SK-N-SH treated with all-trans-retinoic acid at 6 μM for 48 hours (cell line): ENCODE measurements at regions not wholly inside any gene's neighbourhood (a gene's known extent, or its start where the extent isn't known, plus 50 kb on each side); places are given as distances from the start of the nearest gene placed in this dataset.

Experiments
- CREB5 ChIP-seq: fragments of 250-450 bp; sonication (Bioruptor Pico); IDR thresholded peaks from 2 replicates; pipeline ENCODE4 v1.5.1; 2020; ENCODE audit warnings: low read depth, mild to moderate bottlenecking, moderate library complexity
- CSDC2 ChIP-seq: fragments of 250-450 bp; sonication (Bioruptor Pico); IDR thresholded peaks from 2 replicates; pipeline ENCODE4 v1.5.0; 2020; ENCODE audit warnings: mild to moderate bottlenecking, moderate library complexity
- GLIS3 ChIP-seq: fragments of 250-450 bp; sonication (Bioruptor Pico); IDR thresholded peaks from 2 replicates; pipeline ENCODE4 v1.5.0; 2020; ENCODE audit warnings: mild to moderate bottlenecking, moderate library complexity
- ISL1 ChIP-seq: fragments of 250-450 bp; sonication (Bioruptor Pico); IDR thresholded peaks from 2 replicates; pipeline ENCODE4 v2.1.2; 2022; ENCODE audit warnings: mild to moderate bottlenecking, moderate library complexity
- PATZ1 ChIP-seq: fragments of 250-450 bp; sonication (Bioruptor Pico); IDR thresholded peaks from 2 replicates; pipeline ENCODE4 v1.8.0; 2020; ENCODE audit warnings: mild to moderate bottlenecking, moderate library complexity, borderline replicate concordance
- SNAI2 ChIP-seq: fragments of 250-450 bp; sonication (Bioruptor Pico); IDR thresholded peaks from 2 replicates; pipeline ENCODE4 v1.5.0; 2020; ENCODE audit warnings: mild to moderate bottlenecking, moderate library complexity
- TSHZ2 ChIP-seq: fragments of 250-450 bp; sonication (Bioruptor Pico); IDR thresholded peaks from 2 replicates; pipeline ENCODE4 v1.5.0; 2020; ENCODE audit warnings: mild to moderate bottlenecking, moderate library complexity
- ZFP3 ChIP-seq: fragments of 250-450 bp; sonication (Bioruptor Pico); IDR thresholded peaks from 2 replicates; pipeline ENCODE4 v1.5.0; 2020; ENCODE audit warnings: mild to moderate bottlenecking, moderate library complexity
- ZFP30 ChIP-seq: fragments of 450-650 bp; formaldehyde crosslinking; IDR thresholded peaks from 2 replicates; pipeline ENCODE4 v1.5.0; 2022; ENCODE audit warnings: mild to moderate bottlenecking, moderate library complexity

GRCh38 chr10:42722575-42722974 lies 60.0 kb upstream of the BMS1 start:
- TF ChIP-seq CSDC2 (CRISPR knock-in tag) (no peak), ZFP3 (no peak), CREB5 (CRISPR knock-in tag) (no peak), ZFP30 (CRISPR knock-in tag) (no peak), SNAI2 (CRISPR knock-in tag) (no peak), PATZ1 (CRISPR knock-in tag) (no peak), GLIS3 (CRISPR knock-in tag) (no peak), TSHZ2 (CRISPR knock-in tag) (no peak), ISL1 (no peak)
